HG03571 (cell line): ENCODE measurements at regions not wholly inside any gene's neighbourhood (a gene's known extent, or its start where the extent isn't known, plus 50 kb on each side); places are given as distances from the start of the nearest gene placed in this dataset.

Experiments
- ATAC-seq: cut with Tn5 transposase; IDR thresholded peaks from one replicate; pipeline ENCODE4 v1.9.1; 2021; ENCODE audit not compliant: unreplicated experiment

DNA sequence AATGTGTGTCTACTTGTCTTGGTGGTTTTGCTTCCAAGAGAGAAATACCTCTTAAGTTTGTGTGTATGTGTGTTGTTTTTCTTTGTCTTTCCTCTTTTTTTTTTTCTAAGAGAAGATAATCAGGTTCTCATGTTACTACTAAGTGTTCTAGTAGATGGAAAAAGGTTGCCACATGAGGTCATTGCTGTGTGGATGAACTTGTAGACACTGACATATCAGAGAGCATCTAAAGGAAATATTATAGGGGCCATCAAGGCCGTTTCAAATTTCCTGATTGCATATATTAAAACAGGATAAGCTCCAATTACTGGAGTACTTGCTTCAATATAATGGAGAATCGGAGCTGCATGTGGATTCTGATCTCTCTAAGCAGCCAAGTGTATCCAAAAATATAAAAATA is 747.5 kb downstream of the NR2F2 start:
- no peak for ATAC-seq

DNA sequence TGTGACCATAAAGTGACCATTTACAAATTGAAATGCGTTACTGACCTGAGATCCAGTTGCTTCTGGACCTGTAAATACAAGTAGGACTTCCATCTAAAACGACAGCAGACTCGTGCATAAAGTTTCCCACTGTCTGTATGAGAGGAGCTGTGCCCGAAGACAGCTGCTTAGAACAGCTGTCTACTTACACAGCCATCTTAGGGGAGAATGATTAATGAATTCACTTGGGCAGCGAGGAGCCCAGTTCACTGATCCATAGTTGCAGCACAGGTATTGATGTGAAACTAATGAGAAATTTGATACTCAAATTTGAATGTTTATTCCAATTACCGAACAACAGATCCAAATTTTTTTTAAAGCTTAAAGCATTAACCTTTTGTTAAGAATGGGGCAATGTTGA is 748.1 kb downstream of the NR2F2 start:
- no peak for ATAC-seq

DNA sequence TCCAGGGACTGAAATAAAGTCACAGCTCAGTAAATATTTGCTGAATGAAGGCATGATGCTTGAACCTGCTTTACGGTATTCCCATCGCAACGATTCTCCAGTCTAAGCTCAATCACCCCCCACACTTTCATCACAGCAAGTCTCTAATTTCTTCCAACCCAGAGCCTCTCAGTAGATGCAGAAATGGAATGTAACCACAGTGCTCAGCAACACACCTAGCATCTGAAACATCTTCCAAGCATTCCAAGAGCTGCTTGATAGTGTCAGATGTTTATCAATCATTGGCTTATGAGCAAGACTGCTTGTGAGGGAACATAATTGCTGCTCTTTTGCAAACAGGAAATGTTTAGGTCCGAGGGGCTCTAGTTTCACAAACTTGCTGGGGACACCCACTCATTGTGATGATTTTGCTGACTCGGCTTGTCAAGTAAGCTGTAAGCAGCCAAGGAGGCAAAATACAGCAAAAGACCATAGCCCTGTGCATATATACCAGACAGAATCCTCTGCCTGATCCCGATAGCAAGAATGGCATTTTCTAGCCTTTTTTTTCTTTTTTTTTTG is 751.2 kb downstream of the NR2F2 start:
- ATAC-seq = no peak

DNA sequence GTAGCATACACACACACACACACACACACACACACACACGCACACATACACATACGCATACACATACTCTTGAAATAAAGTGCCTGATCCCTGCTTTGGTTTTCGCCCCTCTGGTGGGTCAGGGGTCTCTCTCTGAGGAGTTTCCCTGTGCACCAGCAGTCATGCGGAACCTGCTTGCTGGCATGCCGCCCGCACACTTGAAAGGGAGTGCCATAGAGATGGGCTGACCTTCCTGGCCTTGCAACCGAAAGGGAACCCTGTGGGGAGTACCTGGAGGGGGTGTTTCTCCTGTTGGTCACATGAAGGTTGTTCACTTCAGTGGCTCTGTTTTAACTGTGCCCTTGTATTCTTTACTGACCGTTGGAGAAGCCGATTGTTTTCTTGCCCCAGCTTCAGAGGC is 752.3 kb downstream of the NR2F2 start:
- ATAC-seq = no peak

DNA sequence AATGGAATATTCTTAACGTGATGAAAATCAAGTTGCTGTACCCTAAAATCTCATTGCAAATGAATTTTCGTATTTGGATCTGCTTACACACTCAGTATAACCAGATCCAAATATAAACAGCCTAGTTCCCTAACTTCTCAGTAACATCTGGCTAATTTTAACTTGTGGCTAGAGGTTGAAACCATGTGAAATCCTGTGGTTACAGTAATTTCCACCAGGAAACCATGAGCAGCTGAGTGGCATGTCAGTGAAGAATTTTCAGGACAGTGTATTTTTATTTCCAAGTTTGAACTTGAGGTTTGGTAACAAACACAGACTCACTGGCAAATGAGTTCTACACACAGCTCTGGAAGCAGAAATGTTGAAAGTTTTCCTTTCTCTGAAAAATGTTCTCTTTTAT is 754.1 kb downstream of the NR2F2 start:
- no peak for ATAC-seq

DNA sequence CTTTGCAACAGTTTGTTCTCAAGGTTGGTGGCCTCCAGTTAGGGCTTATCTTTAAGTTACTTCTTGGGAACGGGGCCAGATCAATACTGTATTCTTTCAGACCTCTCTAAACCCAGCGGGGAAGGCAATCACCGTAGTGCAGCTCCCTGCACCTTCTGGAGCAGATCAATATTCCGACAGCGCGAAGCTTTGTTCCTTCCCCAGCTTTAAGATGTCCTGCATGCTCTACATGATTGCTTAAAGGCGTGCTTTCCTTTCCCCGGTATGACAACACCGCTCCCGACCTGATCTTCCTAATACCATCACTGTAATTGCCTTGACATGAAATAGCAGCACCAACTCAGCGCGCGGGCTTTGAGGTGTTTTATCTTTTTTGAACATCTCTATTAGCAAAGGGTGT is 755.2 kb downstream of the NR2F2 start:
- ATAC-seq = no peak

DNA sequence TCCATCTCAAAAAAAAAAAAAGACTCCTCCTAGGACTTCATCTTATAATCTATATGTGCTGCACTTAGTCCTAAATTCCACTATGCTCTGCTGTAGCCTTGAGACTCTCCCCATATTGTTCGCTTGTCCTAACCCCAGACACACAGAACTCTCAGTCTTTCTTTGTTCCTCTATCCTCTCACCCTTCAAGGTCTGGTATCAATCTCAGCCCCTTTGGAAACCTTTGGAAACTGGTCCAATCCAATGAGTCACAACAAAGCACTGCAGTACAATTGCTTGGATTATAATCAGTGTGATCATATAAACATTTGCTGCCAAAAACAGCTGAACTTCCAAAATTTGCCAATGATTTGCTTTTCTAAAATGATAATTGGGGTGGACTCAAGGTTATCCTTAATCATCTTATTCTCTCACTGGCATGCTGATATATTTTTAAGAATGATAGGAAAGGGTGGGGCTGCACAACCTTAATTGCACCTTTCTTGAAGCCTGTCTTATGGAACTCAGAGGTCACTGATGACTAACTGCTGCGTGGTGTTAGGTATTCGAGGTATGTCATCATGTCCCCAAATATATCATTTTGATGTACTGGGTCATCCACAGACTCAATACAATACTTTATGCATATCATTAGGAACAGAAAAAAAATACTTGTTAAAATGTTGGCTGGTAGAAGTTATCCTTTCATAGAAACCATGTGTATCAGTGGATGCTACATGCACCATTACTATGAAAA is 756.7 kb downstream of the NR2F2 start:
- no peak for ATAC-seq

DNA sequence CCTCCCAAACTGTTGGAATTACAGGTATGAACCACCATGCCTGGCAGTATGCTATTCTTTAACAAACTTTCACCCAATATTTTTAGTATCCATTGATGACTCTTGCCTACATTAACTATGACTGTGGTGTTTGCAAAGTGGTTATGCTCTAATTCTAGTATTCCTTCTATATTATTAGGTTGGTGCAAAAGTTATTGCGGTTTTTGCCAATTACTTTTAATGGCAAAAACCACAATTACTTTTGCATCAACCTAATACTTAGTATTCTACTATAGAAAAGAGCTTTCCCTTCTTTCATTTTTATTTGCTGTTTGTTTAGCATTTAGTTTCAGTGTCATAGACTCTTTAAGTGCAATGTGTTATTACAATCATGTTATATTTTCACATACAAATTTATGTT is 760.6 kb downstream of the NR2F2 start:
- no peak for ATAC-seq

DNA sequence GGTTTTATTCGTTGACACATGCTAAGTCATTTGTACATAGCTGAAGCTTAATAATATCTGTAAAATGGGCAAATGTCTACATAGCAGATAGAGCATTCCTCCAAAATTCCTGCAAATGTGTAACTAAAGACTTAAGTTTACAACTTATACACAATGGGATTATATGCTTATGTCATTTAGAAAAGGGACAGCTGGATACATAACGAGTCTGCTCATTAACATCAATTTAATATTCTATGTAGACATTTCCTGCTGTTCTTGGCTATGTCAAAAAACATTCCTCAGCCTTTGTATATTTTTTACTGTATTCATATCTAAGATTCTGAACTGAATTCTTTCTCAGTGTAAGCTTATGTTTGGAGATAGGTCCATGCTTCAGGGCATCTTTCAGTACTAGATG is 762.2 kb downstream of the NR2F2 start:
- no peak for ATAC-seq

DNA sequence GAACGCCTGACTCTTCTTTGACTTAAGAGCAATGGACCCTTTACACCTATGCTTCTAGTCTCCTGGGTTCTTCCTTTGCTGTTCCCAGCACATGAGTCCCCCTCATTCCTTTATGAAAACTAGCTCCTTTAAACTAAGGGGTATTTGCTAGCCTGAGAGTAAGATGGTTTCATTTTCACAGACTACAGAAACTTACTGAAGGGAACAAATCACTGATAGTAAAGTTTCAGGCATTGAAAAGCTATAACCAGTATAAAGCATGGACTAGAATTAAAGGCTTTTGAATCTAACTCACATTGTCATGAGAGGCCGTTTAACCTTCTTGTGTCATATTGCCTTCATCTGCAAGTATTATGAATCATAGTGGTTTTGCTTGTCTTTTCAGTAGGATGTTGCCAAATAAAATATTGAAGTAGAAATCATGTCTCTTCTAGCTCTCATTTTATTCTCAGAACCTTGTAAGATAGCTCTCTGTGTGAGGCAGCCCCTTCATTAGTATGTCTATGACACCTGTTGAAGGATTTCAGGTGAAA is 765.9 kb downstream of the NR2F2 start:
- no peak for ATAC-seq

DNA sequence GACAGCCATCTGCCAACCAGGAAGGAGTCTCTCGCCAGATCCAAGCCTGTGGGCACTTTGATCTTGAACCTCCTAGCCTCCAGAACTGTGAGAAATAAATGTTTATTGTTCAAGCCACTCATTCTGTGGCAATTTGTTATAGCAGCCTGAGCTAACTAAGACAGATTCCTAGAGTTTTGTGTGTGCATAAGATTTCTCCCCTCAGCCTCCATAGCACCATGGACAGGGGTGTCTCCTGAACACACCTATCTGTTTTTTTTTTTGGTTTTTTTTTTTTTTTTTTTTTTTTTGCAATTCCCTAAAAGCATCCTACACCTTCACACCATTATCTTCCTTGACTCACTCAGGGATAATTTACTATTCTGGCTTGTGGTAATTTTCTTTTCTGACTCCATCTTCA is 768.5 kb downstream of the NR2F2 start:
- no peak for ATAC-seq

DNA sequence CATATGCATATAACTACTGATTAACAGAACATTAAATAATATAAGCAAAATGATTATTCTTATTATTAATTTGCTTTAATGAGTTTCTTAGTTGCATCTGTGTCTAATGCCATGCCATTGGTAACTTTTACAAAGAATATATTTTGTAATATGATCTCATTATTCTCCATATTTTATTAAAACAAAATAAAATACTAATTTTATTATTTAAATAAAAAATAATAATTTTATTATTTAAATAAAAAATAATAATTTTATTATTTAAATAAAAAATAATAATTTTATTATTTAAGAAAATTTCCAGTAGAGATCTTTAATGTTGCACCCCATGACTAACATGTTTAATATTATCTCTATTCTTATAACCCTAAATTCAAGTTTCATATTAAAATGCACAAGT is 771.1 kb downstream of the NR2F2 start:
- no peak for ATAC-seq

DNA sequence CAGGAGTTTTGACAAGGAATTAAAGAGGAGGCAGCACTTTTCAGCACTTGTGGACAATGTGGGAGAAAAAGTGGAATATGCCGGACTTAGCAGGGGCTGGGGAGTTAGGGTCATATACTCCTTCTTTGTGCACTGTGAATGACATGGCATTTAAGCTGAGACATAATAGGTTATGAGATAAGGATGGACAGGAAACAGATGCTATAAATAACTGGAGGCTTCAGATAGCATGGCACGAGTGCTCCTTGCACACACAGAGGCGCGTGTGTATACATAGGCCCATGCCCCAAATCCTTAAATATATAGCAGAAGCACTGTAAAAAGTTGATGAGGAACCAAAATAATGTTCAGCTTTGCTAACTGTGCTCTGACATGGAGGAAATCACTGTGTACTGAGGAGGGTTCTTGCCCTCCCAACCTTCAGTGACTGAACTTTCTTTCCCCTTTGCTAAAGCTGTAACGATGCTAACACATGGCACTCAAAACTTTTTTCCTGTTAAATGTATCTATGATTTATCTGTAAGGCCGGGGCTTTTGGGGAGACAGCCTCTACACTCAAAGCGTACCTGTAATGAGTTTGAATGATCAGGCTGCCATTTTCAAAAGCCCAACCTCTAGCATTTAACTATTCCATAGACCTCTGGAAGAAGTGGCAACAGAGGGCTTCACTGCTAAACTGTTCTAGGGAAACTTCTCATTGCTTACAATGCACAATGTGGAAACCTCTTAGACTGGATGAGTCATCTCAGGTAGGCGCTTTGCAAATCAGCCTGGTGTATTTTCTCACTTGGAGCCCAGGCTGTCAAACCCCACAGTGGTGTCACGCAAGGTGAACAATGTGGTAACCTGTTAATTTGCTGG is 784.6 kb downstream of the NR2F2 start:
- no peak for ATAC-seq

DNA sequence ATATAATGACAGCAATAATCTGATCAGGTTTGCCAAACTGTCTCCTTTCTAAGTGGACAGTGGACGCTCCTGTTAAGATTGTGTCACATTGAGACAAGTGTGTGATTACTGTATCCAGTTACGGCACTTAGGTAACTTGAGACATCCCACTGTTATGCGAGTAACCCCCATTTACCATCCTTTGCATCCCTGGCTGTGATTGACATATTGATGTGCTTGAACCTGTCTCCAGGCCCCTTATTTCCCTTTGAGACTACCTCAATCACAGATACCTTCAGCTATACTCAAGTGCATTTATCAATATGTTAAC is 785.2 kb downstream of the NR2F2 start:
- no peak for ATAC-seq

DNA sequence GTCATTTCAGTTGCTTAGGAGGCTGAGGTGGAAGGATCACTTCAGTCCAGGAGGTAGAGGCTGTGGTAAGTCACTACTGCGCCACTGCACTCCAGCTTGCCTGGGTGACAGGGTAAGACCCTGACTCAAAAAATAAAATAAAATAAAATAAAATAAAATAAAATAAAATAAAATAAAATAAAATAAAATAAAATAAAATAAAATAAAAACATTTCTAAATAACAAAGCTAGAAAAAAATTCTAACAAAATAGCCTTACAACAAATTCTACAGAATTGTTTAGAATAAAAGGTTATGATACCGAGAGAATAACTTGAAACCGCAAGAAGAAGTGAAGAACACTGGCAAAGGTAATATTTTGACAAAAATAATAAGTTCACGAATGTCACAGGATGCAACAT is 794.3 kb downstream of the NR2F2 start:
- ATAC-seq = no peak

DNA sequence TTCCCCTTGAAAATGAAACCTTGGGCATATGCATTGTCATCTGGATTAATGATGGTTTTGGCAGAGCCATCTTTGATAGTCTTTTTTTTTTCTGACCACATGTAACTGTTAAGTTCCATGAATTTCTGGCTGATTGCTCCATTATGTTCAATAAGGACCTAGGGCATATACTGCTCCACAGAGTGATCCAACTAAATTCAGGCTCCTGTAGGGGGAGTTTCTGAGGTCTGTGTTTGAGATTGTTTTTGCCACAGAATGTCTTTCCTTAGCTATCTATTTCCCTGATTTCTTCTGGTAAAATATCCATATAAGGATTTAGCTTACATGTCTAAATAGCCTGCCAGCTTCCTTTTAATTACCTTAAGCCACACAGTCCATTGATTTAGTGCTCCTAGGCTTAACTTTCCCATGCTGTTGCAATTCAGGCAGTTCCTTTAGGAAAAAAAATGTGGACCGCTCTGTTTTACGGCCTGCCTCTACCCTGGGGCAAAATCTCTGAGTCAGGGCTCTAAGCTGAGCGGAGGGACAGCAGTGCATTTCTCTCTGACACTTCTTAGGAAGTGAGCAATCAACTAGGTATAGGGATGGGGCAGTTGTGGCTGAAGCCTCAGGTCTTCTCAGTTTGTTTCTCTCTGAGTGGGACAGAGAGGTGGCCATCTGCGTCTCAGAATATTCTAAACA is 796.2 kb downstream of the NR2F2 start:
- ATAC-seq = no peak

DNA sequence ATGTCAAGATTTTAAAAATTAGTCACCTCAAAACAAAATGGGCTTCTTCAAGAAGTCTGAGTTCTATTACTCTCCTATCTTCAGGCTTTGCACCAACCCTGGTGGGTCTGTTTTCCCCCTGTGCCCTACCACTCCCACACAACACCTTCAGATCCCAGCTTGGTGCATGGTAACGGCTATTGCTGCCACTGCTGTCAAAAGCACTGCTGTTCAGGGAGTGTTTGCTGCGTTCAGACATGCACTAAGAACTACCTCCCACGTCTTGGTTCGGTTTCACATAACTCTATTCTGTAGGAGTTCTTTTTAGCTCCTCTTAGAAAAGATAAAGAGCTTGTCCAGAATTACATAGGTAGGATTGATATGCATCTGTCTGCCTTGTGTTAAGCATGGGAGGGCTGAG is 799.2 kb downstream of the NR2F2 start:
- no peak for ATAC-seq

DNA sequence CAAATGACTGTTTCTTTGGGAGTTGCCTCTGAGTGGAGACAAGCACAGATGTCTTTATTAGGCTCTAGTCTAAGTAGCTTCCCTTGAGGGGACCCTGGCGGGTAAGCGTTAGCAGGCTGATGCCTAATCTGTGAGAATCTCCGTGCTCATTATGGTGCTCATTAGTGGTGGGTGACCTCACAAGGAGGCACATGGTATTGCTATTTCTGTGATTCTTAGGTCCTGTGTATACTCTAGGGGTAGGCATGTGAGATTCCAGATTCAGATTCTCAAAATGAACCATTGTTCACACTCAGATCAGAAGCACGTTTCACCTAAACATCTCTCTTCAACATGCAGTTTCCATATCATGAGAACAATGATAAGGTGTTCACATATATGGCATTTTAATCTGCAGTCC is 809.7 kb downstream of the NR2F2 start:
- no peak for ATAC-seq

DNA sequence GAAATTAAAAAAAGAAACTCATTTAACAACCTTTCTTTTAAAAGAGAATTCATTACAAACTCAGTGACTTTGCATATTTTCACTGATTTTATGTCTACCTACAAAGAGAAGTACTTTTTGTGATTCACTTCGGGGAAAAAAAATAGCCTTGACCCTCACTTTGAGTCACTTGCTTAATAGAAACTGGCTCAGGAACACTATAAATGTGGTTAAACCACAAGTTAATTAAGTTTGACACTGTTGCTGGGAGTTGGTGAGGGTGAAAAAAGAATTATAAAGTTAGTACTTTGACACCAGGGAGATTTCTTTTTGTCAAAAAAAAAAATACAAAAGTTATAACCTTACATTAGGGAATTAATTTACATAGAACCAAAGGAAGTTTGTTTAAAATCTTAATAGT is 810.9 kb downstream of the NR2F2 start:
- ATAC-seq = no peak

DNA sequence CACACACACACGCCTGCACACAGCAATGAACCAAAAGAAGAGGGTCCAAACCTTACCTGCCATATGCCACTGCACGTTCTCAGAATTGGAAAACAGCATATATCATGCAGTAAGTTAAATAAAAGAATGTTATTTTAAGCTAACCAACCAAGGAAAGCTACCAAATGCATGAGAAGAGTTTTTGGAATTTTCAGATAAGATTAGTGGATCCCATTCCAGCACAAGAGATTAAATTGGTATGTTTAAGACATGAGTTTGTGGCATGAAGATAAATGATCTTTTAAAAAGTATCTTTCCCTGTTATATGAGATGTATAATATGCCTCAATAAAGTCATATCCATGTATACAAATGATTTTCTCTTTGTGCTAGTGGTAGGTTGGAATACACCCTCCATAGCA is 811.4 kb downstream of the NR2F2 start:
- ATAC-seq = no peak

DNA sequence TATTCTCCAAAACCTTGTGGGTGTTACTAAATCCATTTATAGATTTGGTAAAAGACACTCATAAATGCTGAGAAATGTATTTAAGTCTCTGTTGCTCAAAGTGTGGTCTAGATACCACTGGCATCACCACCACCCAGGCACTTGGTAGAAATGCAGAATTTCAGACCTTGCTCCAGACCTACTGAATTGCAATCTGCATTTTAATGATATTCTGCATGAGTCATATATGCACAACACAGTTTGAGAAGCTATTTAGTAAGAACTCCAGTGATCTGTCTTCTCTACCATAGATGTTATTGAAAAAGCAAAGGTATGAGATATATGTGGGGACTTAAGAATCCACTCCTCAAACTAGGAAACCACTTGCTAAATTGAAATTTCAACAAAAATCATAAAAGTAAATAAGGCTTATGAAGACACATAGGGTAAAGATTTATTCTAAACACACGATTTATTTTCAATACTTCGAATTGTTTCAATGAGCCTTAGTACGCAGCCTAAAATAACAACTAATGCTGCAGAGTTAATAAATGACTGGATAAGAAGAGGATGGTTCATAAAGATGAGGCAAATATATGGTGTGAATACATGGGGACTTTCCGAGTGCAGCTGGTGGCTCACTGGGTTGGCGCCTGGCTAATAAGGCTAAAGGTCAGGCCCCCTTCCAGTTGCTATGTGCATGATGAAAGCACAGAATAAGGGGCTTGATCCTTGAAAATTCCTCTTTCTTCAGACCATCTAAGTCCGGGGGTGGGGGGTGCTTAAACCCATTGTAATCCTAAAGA is 813.3 kb downstream of the NR2F2 start:
- no peak for ATAC-seq
